GM21515 (cell line): ENCODE measurements at regions not wholly inside any gene's neighbourhood (a gene's known extent, or its start where the extent isn't known, plus 50 kb on each side); places are given as distances from the start of the nearest gene placed in this dataset.
"Not testable (repeated sequence)": the region's sequence is repeated elsewhere in the genome, so short reads cannot be mapped to it uniquely, and the experiment has no call there.

Experiments
- ATAC-seq: cut with Tn5 transposase; IDR thresholded peaks from one replicate; pipeline ENCODE4 v1.9.1; 2021; ENCODE audit not compliant: unreplicated experiment

DNA sequence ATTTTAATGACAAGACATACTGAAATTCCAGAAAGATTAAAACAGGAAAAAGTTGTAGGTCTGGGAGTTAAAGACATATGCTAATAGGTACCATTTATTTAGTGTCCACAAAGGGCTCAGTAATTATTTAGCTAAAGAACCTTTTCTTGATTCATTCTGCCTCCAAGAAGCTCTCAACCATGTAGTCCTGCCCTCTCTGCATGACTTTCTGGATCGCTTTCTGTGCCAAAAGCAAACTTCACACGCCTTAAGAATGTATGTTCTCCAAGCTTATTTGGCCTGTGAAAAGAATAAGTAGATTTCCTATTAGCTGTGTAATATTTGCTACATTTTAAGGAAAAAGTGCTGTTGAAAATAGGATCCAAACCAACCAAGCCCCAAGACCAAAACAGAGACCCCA, 291.7 kb downstream of the C12orf75 start:
- ATAC-seq: no peak

DNA sequence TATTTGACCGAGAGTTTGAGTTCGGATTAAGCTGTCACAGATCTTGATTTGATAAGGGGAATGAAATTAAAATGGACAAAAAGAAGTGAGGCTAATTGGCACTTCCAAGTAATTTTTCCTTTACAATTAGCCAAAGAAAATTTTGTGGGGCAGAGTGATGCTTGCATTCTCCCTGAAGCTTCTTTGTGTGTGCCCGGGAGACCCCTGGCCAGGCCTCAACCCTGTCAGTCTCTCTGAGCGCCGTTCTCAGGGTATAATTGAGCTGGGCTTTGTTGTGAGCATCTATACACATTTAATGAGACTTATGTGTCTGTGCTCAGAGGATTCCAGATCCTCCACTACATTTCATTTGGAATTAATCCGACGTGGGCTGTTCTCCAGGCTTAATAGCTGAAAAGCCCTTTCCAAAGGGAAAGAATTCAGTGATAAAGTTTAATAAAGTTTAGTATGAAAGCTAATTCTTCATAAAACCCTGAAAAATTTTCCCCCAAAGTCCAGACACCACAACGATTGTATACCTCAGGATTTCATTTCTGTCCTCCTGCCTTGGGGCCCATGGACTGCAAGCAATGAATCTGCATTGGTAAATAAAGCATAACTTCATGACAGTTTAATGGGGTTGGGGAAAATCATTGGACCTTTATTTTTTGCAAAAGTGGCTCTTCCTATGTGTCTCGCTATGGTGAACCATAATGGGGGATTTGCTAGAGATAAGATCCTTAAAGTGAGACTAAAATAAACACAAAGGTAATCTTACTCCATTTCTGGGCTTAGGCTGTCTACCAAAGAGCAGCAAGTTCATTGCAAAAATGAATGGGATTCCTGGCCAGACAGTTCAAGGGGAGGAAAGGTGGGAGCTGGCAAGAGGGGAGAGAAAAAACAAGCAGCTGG, 292.6 kb downstream of the C12orf75 start:
- ATAC-seq: no peak

DNA sequence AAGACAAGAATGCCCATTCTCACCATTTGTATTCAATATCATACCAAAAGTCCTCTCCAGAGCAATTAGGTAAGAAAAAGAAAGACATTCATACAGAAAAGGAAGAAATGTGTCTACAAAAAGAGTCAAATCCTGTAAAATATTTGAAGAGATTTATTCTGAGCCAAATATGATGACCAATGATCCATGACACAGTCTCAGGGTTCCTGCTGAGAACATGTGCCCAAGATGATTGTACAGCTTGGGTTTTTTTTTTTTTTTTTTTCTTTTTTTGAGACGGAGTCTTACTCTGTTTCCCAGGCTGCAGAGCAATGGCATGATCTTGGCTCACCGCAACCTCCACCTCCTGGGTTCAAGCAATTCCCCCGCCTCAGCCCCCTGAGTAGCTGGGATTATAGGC, 296.2 kb downstream of the C12orf75 start:
- no peak for ATAC-seq

- ATAC-seq: no peak
Observed at GRCh38 chr12:105637470-105637869, 307.0 kb downstream of the C12orf75 start.

DNA sequence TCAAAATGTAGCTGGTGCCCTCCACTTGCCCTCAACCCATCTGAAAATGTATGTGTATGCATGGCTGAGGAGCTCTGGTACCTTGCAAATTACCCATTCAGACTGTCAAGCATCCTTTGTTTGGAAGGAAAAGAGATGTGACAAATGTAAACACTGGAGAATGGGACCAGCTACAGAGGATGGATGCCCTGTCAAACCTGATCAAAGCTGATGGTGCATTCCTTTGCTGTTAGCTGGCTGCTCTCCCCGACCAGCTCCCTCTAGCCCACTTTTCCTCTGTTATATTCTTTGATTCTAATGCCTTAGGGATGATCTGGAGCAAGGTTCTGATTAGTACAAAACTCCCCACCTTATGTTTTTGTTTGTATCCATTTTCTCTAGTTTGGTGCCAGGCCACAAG, 310.3 kb downstream of the C12orf75 start:
- no peak for ATAC-seq

DNA sequence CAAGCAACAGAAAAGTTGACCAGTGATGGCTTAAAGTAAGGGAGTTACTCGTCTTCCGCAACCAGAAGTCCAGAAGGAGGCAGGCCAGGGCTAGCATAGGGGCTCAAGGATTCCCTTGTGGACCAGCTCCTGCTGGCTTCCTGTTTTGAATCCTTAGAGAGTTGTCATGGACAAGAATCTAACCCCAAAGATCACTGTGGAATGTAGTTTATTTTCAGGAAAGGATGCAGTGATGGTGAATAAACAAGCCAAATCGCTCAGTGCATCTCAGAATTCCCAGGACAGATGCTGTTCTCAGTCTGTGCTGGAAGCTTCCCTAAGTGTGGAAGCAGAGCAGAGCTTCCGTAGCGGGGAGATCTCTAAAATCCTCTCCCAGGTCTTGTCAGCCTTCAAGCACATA, 311.3 kb downstream of the C12orf75 start:
- no peak for ATAC-seq

DNA sequence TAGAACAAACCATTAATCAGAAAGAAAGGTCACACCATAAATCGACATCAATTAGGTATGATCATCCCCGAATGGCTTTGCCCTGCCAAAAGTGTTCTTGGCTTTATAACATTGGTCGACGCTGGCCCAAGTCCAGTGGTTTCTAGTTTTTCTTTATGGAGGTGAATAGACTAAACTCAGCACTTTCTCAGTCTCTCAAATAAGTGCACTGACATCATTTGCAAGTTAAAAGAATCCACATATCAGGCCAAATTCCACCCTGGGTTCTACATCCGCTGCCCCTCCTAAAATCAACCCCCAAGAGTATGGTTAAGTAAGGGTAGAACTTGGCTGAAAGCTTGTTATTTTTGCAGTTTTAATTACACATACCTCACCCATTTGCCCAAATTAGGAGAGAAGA, 314.3 kb downstream of the C12orf75 start:
- no peak for ATAC-seq

DNA sequence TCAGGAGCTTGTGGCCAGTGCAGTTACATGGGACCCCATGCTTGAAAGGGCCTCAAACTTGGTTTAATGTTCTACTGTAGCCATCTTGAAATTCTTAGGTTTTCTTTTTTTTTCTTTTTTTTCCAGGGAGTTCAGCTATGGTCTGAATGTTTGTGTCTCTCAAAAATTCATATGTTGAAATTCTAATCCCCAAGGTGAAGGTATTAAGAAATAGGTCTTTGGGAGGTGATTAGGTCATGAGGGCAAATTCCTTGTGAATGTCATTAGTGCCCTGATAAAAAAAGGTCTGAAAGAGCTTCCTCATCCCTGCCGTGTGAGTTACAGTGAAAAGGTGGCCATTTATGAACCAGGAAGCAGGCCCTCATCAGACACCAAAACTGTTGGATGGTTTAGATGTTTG, 324.1 kb downstream of the C12orf75 start:
- no peak for ATAC-seq

DNA sequence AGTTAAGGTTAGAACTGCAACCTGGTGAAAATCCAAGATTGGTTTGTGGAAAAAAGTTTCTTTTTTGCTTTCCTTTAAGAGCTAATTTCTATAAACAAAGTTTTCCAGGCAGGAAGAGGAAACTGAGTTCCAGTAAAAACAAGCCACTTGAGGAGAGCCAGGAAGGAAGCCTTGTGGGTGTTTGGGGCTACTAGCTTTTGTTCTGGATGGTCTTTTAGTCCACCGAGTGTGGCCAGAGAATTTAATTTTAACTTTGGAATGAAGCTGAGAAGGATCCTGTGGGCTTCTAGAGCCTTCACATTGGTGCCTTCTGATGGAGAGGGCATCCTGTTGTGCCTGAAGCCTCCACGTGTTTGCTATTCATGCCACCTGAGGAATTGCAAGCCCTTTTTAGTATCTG, 327.9 kb downstream of the C12orf75 start:
- no peak for ATAC-seq

DNA sequence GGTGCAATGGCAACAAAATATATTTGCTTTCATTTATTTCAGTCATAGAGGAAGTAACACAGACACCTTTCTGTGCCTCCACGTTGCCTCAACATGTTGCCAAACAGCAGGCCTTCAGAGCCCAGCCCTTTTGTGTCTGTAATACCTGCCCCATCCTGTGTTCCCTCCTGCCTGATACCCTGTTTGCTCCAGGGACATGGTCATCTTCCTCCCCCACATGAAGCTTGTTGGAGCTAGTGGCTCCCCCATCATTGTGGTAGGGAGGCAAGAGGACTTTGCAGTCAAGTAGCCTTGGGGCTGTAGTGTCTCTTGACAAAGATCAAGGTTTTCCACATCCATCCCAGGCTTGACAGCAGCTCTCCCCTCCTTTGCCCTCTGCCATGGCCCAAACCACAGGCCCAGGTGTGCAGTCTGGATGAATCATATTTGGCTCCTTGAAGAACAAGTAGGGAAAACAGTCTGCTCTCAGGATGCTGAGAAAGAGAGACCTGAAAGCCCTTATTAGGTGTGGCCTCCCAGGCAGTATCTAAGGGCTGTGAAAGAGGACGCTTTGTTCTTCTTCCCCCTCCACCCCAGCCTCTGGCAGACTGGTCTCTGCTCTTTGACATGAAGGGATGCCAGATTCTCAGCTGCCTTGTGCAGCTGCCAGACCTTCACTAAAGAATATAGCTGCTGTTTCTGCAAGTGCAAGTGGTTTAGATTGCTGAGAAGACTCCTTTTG, 329.0 kb downstream of the C12orf75 start:
- no peak for ATAC-seq

DNA sequence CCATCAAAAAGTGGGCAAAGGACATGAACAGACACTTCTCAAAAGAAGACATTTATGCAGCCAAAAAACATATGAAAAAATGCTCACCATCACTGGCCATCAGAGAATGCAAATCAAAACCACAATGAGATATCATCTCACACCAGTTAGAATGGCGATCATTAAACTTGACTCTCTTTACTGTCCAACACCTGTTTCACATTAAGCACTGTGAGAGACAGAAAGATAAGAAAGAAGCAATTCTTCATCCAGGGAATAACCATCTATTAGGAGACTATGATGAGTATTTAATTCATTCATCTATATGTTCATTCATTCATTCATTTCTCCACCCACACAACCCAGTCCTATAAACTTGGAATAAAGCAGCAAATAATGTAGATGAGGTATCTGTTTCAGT, 334.3 kb downstream of the C12orf75 start:
- ATAC-seq: not testable (repeated sequence)

- ATAC-seq: no peak
Observed at GRCh38 chr12:105665366-105665765, 334.9 kb downstream of the C12orf75 start.

GRCh38 chr12:105667973-105668743, 337.7 kb downstream of the C12orf75 start:
- no peak for ATAC-seq

GRCh38 chr12:105670672-105671071, 340.2 kb downstream of the C12orf75 start:
- no peak for ATAC-seq

GRCh38 chr12:105671720-105672119, 341.2 kb downstream of the C12orf75 start:
- no peak for ATAC-seq

- no peak for ATAC-seq
Observed at GRCh38 chr12:105672121-105672975, 341.9 kb downstream of the C12orf75 start.

GRCh38 chr12:105674871-105675699, 344.6 kb downstream of the C12orf75 start:
- no peak for ATAC-seq

- no peak for ATAC-seq
Observed at GRCh38 chr12:105676694-105677093, 346.2 kb downstream of the C12orf75 start.

DNA sequence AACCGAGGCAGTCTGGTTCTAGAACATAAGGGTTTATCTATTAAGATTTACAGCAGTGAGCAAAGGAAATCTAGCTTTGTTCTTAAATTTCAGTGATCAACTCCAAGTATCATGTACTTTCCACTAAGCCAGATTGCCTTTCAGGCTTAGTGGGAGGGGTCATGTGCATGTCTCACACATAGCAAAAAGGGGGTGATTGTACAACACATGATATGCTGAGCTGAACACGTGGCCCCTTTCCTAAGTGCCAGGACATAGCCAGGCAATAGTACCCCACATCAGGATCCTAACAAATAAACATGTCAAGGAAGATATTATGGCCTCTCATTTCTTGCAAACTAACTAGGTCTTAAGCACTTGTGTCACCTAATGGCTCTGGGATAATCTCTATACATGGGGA, 347.2 kb downstream of the C12orf75 start:
- ATAC-seq: no peak

GRCh38 chr12:105679982-105680381, 349.5 kb downstream of the C12orf75 start:
- no peak for ATAC-seq
